A549 (cell line): ENCODE measurements at regions not wholly inside any gene's neighbourhood (a gene's known extent, or its start where the extent isn't known, plus 50 kb on each side); places are given as distances from the start of the nearest gene placed in this dataset.
A peak's percentile ranks its signal among the peaks of the same experiment; 100 is the strongest.

ENCODE experiments used
- ATAC-seq, 2 experiments: fragments of 200-7000 bp in 1 of 2; fragments of >200 bp in 1 of 2; cut with Nextera tagmentation in 1 of 2; cut with Tn5 transposase in 1 of 2; 3 replicates each; pipeline versions ENCODE4 v1.8.0 to v1.9.1; 2018 to 2020; ENCODE audit warnings: mild to moderate bottlenecking in 1 of 2, moderate library complexity in 1 of 2
- CTCF ChIA-PET: fragments of 300-600 bp; sonication (Branson Sonifier 250); formaldehyde crosslinking; extraction: SDS; loops from one replicate; lab custom pipeline; 2021; ENCODE audit warnings: antibody characterized with exemption, inconsistent platforms; lab: Yijun Ruan, JAX
- POLR2A ChIA-PET: fragments of 350-600 bp; formaldehyde crosslinking; extraction: SDS; loops from one replicate; lab custom pipeline; 2021; ENCODE audit warnings: antibody characterized with exemption, inconsistent platforms; lab: Yijun Ruan, JAX
- DNase-seq, 2 experiments: peaks; one replicate each; pipeline versions ENCODE4 v3.0.0 to v3.0.0-alpha.2; 2011 to 2016; ENCODE audit warnings: low read depth in 1 of 2, low spot score in 1 of 2
- FAIRE-seq: peaks from 2 replicates; lab custom pipeline; 2011; peaks lifted over from hg19 to GRCh38; lab: Jason Lieb, UNC
- H3K27ac ChIP-seq, 2 experiments: fragments of >200 bp; sonication (Bioruptor Twin); formaldehyde crosslinking; 3 replicates each; pipeline ENCODE4 v1.5.1; 2016 to 2017
- H3K4me1 ChIP-seq: fragments of >200 bp; sonication (Bioruptor Twin); formaldehyde crosslinking; 3 replicates; pipeline ENCODE4 v1.6.1; 2016
- H3K4me2 ChIP-seq: fragments of >200 bp; sonication (Bioruptor Twin); formaldehyde crosslinking; 3 replicates; pipeline ENCODE4 v1.6.1; 2016
- H3K4me3 ChIP-seq: fragments of >200 bp; sonication (Bioruptor Twin); formaldehyde crosslinking; 3 replicates; pipeline ENCODE4 v1.5.1; 2016
- H3K9me3 ChIP-seq: fragments of >200 bp; sonication (Bioruptor Twin); formaldehyde crosslinking; 3 replicates; pipeline ENCODE4 v1.6.1; 2016
- BCL3 ChIP-seq: fragments of >200 bp; sonication (Bioruptor Twin); formaldehyde crosslinking; IDR thresholded peaks from 3 replicates; pipeline ENCODE4 v1.6.1; 2016
- CEBPB ChIP-seq, 2 experiments: fragments of >200 bp in 1 of 2; sonication (Bioruptor Twin) in 1 of 2; formaldehyde crosslinking in 1 of 2; IDR thresholded peaks; 2 replicates each; pipeline ENCODE4 v1.6.1; 2012 to 2016
- E2F6 ChIP-seq: IDR thresholded peaks from 2 replicates; pipeline ENCODE4 v1.6.1; 2012; ENCODE audit warnings: low read depth, borderline replicate concordance
- EP300 ChIP-seq, 2 experiments: fragments of >200 bp; sonication (Bioruptor Twin); formaldehyde crosslinking; IDR thresholded peaks; 2 replicates in 1 of 2; 3 replicates in 1 of 2; pipeline ENCODE4 v1.6.1; 2016 to 2017
- FOXS1 ChIP-seq: fragments of 250-450 bp; sonication (Bioruptor Pico); IDR thresholded peaks from 2 replicates; pipeline ENCODE4 v1.5.0; 2020; ENCODE audit warnings: mild to moderate bottlenecking, moderate library complexity
- GATA3 ChIP-seq: IDR thresholded peaks from 2 replicates; pipeline ENCODE4 v1.6.1; 2012; ENCODE audit warnings: borderline replicate concordance
- HES2 ChIP-seq: fragments of >200 bp; sonication (Bioruptor Twin); formaldehyde crosslinking; IDR thresholded peaks from 2 replicates; pipeline ENCODE4 v1.6.1; 2016
- HOXB13 ChIP-seq: fragments of 250-450 bp; sonication (Bioruptor Pico); IDR thresholded peaks from 2 replicates; pipeline ENCODE4 v1.5.0; 2020; ENCODE audit warnings: low read depth, mild to moderate bottlenecking, moderate library complexity
- HOXB5 ChIP-seq: fragments of 250-450 bp; sonication (Bioruptor Pico); IDR thresholded peaks from 2 replicates; pipeline ENCODE4 v1.5.0; 2020; ENCODE audit warnings: mild to moderate bottlenecking, moderate library complexity
- JUN ChIP-seq, 2 experiments: fragments of >200 bp; sonication (Bioruptor Twin); formaldehyde crosslinking; IDR thresholded peaks; 2 replicates in 1 of 2; 3 replicates in 1 of 2; pipeline ENCODE4 v1.6.1; 2016 to 2017
- JUNB ChIP-seq: fragments of >200 bp; sonication (Bioruptor Twin); formaldehyde crosslinking; IDR thresholded peaks from 2 replicates; pipeline ENCODE4 v1.6.1; 2016
- KDM5A ChIP-seq: fragments of 200-600 bp; sonication (generic); IDR thresholded peaks from 2 replicates; pipeline ENCODE4 v1.6.1; 2016; ENCODE audit warnings: antibody characterized with exemption, mild to moderate bottlenecking
- MAFK ChIP-seq: fragments of 450-650 bp; IDR thresholded peaks from 2 replicates; pipeline ENCODE4 v1.6.1; 2014; ENCODE audit not compliant: partially characterized antibody
- MAZ ChIP-seq: fragments of 150-350 bp; IDR thresholded peaks from 2 replicates; pipeline ENCODE4 v1.6.1; 2014; ENCODE audit warnings: antibody characterized with exemption, low read depth, low read length, borderline replicate concordance
- NR3C1 ChIP-seq: fragments of >200 bp; sonication (Bioruptor Twin); formaldehyde crosslinking; IDR thresholded peaks from 3 replicates; pipeline ENCODE4 v1.6.1; 2017
- PBX3 ChIP-seq: IDR thresholded peaks from 2 replicates; pipeline ENCODE4 v1.6.1; 2012
- RAD21 ChIP-seq, 2 experiments: fragments of >200 bp in 1 of 2; sonication (Bioruptor Twin) in 1 of 2; formaldehyde crosslinking in 1 of 2; IDR thresholded peaks in 1 of 2; conservative IDR thresholded peaks in 1 of 2; 2 replicates in 1 of 2; 3 replicates in 1 of 2; pipeline ENCODE4 v1.6.1; 2012 to 2018; ENCODE audit warnings: inconsistent platforms in 1 of 2
- REST ChIP-seq: fragments of 200-600 bp; sonication (generic); IDR thresholded peaks from 2 replicates; pipeline ENCODE4 v1.6.1; 2016; ENCODE audit warnings: antibody characterized with exemption, mild to moderate bottlenecking, moderate library complexity
- RFX5 ChIP-seq: fragments of 450-650 bp; IDR thresholded peaks from 2 replicates; pipeline ENCODE4 v1.7.1; 2014; ENCODE audit warnings: antibody characterized with exemption, mild to moderate bottlenecking, moderate library complexity
- SMC3 ChIP-seq: fragments of >200 bp; sonication (Bioruptor Twin); formaldehyde crosslinking; IDR thresholded peaks from 3 replicates; pipeline ENCODE4 v1.6.1; 2018; ENCODE audit warnings: inconsistent platforms
- TP53 ChIP-seq: fragments of 250-450 bp; sonication (Bioruptor Pico); IDR thresholded peaks from 2 replicates; pipeline ENCODE4 v1.5.0; 2021; ENCODE audit warnings: mild to moderate bottlenecking, moderate library complexity
- USF2 ChIP-seq: fragments of 450-650 bp; IDR thresholded peaks from 2 replicates; pipeline ENCODE4 v1.6.1; 2014; ENCODE audit warnings: antibody characterized with exemption
- ZFP36 ChIP-seq: fragments of 450-650 bp; IDR thresholded peaks from 2 replicates; pipeline ENCODE4 v1.6.1; 2014; ENCODE audit warnings: borderline replicate concordance; ENCODE audit not compliant: partially characterized antibody
- ZSCAN20 ChIP-seq: fragments of 250-450 bp; sonication (Bioruptor Pico); IDR thresholded peaks from 2 replicates; pipeline ENCODE4 v1.8.0; 2022; ENCODE audit warnings: mild to moderate bottlenecking, moderate library complexity
- WGBS: methylation state at CpG from one replicate; pipeline ENCODE4 v1.1.6; 2017; ENCODE audit errors: missing lambda C conversion rate; 5-methylcytosine and 5-hydroxymethylcytosine counted together

- FAIRE-seq (no peak), DNase-seq (peak in 1 of 2 experiments; percentile 31), ATAC-seq (peak; percentile 34 to 68; a peak in 4 of 6 replicates)
- H3K4me3 ChIP-seq = no peak overlapping the region
- peaks cover 28% of the 10 kb centered on the region for H3K4me1 ChIP-seq
- peak overlapping the region in 1 of 2 experiments; percentile 32; a peak in 1 of 6 replicates for H3K27ac ChIP-seq
- peak overlapping the region; percentile 59 for H3K4me2 ChIP-seq
- no peaks in the 10 kb centered on the region for H3K9me3 ChIP-seq
- WGBS = 48% methylated on average over 4 of the region's 4 CpGs
- CTCF ChIA-PET = interaction anchor here (0.9 kb wide), 1 partner anchor 190 kb away, joined by 3 read pairs; no protein-coding TSS in a partner anchor
- peak; percentile 92 for TF ChIP-seq GATA3
- peak; percentile 43; the same call in 1 of the 3 replicates for TF ChIP-seq BCL3
- peak in 1 of 2 experiments; percentile 34; a peak in 2 of 5 replicates for TF ChIP-seq RAD21 (conservative IDR thresholded peaks at IDR 0.05 in 1 of 2, IDR thresholded peaks at IDR 0.05 in 1 of 2)
- TF ChIP-seq EP300 (IDR thresholded peaks at IDR 0.05) = peak in 1 of 2 experiments; percentile 29; a peak in 1 of 5 replicates
- no peak for TF ChIP-seq HOXB13 (CRISPR knock-in tag)
- no peak for TF ChIP-seq ZSCAN20
- TF ChIP-seq JUNB = peak; percentile 64
- no peak for TF ChIP-seq RFX5
- no peak for TF ChIP-seq USF2
- 0 out of 5 replicates have a peak, but pooled peaks of 1 of the 2 experiments have one; percentile 33 for TF ChIP-seq JUN (IDR thresholded peaks at IDR 0.05)
- no peak for TF ChIP-seq KDM5A
- POLR2A ChIA-PET = no interaction called here
Observed at GRCh38 chr10:28774051-28774995, 97.0 kb downstream of the BAMBI start.

- no peak for FAIRE-seq
- H3K4me1 ChIP-seq = peaks cover 25% of the 10 kb centered on the region
- CTCF ChIA-PET = interaction anchor here (0.7 kb wide), 1 partner anchor 57 kb away, joined by 5 read pairs; no protein-coding TSS in a partner anchor
- no peak for DNase-seq
- H3K4me3 ChIP-seq = no peak overlapping the region
- no peaks in the 10 kb centered on the region for H3K9me3 ChIP-seq
- no peak overlapping the region for H3K4me2 ChIP-seq
- no peak overlapping the region for H3K27ac ChIP-seq
- no peak for ATAC-seq
- POLR2A ChIA-PET = no interaction called here
- WGBS = 75% methylated on average over 3 of the region's 3 CpGs
- no peak for TF ChIP-seq E2F6
- TF ChIP-seq HOXB5 (CRISPR knock-in tag) = no peak
- TF ChIP-seq HOXB13 (CRISPR knock-in tag) = no peak
- no peak for TF ChIP-seq RFX5
- TF ChIP-seq MAZ = no peak
- no peak for TF ChIP-seq CEBPB (IDR thresholded peaks at IDR 0.05)
- no peak for TF ChIP-seq SMC3
- no peak for TF ChIP-seq TP53 (CRISPR knock-in tag)
- no peak for TF ChIP-seq ZFP36
- no peak for TF ChIP-seq REST
- no peak for TF ChIP-seq PBX3
- TF ChIP-seq JUNB = no peak
- no peak for TF ChIP-seq HES2
- no peak for TF ChIP-seq NR3C1
- TF ChIP-seq BCL3 = no peak
- TF ChIP-seq EP300 (IDR thresholded peaks at IDR 0.05) = no peak
- no peak for TF ChIP-seq ZSCAN20
- no peak for TF ChIP-seq FOXS1 (CRISPR knock-in tag)
- no peak for TF ChIP-seq MAFK
Observed at GRCh38 chr10:28775773-28776172, 98.5 kb downstream of the BAMBI start.
